GM19324 (cell line): ENCODE measurements at regions not wholly inside any gene's neighbourhood (a gene's known extent, or its start where the extent isn't known, plus 50 kb on each side); places are given as distances from the start of the nearest gene placed in this dataset.
"Not testable (repeated sequence)": the region's sequence is repeated elsewhere in the genome, so short reads cannot be mapped to it uniquely, and the experiment has no call there.

ENCODE experiments used
- ATAC-seq: cut with Tn5 transposase; IDR thresholded peaks from one replicate; pipeline ENCODE4 v1.9.1; 2021; ENCODE audit warnings: mild to moderate bottlenecking, moderate library complexity; ENCODE audit not compliant: unreplicated experiment, low FRiP score

GRCh38 chr3:22843854-22844253 is 359.3 kb upstream of the UBE2E2 start:
- ATAC-seq: no peak

GRCh38 chr3:22846566-22846965 is 356.6 kb upstream of the UBE2E2 start:
- no peak for ATAC-seq

GRCh38 chr3:22849583-22849982 is 353.5 kb upstream of the UBE2E2 start:
- not testable (repeated sequence) for ATAC-seq

- no peak for ATAC-seq
These were observed 346.3 kb upstream of the UBE2E2 start for GRCh38 chr3:22856811-22857210.

GRCh38 chr3:22858486-22858885 is 344.6 kb upstream of the UBE2E2 start:
- ATAC-seq: no peak

GRCh38 chr3:22859618-22860017 is 343.5 kb upstream of the UBE2E2 start:
- no peak for ATAC-seq

- ATAC-seq: no peak
These were observed 341.7 kb upstream of the UBE2E2 start for GRCh38 chr3:22861426-22861825.

GRCh38 chr3:22862111-22862510 is 341.0 kb upstream of the UBE2E2 start:
- no peak for ATAC-seq

GRCh38 chr3:22882834-22883233 is 320.3 kb upstream of the UBE2E2 start:
- not testable (repeated sequence) for ATAC-seq

- no peak for ATAC-seq
These were observed 318.1 kb upstream of the UBE2E2 start for GRCh38 chr3:22885039-22885438.

- ATAC-seq: no peak
These were observed 317.4 kb upstream of the UBE2E2 start for GRCh38 chr3:22885574-22886341.

- ATAC-seq: no peak
These were observed 316.6 kb upstream of the UBE2E2 start for GRCh38 chr3:22886439-22887068.

- no peak for ATAC-seq
These were observed 315.3 kb upstream of the UBE2E2 start for GRCh38 chr3:22887664-22888291.

GRCh38 chr3:22893101-22893500 is 310.0 kb upstream of the UBE2E2 start:
- no peak for ATAC-seq

GRCh38 chr3:22893644-22894325 is 309.3 kb upstream of the UBE2E2 start:
- no peak for ATAC-seq

GRCh38 chr3:22894865-22895264 is 308.3 kb upstream of the UBE2E2 start:
- no peak for ATAC-seq

- no peak for ATAC-seq
These were observed 307.5 kb upstream of the UBE2E2 start for GRCh38 chr3:22895671-22896070.

GRCh38 chr3:22898558-22898957 is 304.6 kb upstream of the UBE2E2 start:
- ATAC-seq: no peak

- ATAC-seq: no peak
These were observed 303.7 kb upstream of the UBE2E2 start for GRCh38 chr3:22899441-22899840.

- no peak for ATAC-seq
These were observed 302.8 kb upstream of the UBE2E2 start for GRCh38 chr3:22900296-22900695.

- ATAC-seq: no peak
These were observed 301.4 kb upstream of the UBE2E2 start for GRCh38 chr3:22901684-22902083.
